ENCODE measurements at regions not wholly inside any gene's neighbourhood (a gene's known extent, or its start where the extent isn't known, plus 50 kb on each side); places are given as distances from the start of the nearest gene placed in this dataset.

DNA sequence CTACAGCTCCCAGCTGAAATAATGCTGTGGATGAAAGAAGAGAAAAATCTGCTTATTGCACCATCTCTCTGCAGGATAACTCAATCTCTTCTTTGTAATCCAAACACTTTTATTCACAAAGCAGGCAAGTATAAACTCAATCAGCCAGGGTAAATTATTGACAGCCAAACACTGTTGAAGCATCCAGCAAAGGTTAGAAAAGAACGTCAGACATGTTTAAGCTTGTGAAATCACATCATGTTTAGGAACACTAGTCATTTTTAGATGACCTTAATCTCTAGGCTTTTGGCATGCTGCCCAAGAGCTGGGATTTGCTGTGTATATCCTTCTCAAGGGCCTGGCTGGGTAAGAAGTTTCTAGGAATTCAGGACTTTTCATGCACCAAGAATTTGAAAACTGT, 1148.1 kb upstream of the FANCL start:
- H3K18ac ChIP-seq (ENCODE audit: extremely low read depth, low read length) = no peak overlapping the region
- H2AFZ ChIP-seq (ENCODE audit: low read length) = 0 out of 2 replicates have a peak overlapping the region, but pooled peaks have one; percentile 28
- no peak overlapping the region for H4K8ac ChIP-seq (ENCODE audit: extremely low read depth, insufficient read depth, low read length)
- no peaks in the 10 kb centered on the region for H3K9me3 ChIP-seq (ENCODE audit: insufficient read depth in 2 of 2, low read depth in 1 of 2, low read length in 1 of 2)
- H3K56ac ChIP-seq (replicated peaks; ENCODE audit: insufficient read length, low read depth, low read length) = no peak overlapping the region
- H3K4me3 ChIP-seq (ENCODE audit: extremely low read depth in 1 of 4, insufficient read depth in 2 of 4, low read depth in 3 of 4, low read length in 4 of 4) = no peak overlapping the region
- no peaks in the 10 kb centered on the region for H3K36me3 ChIP-seq (ENCODE audit: control insufficient read depth in 2 of 4, insufficient read depth in 4 of 4, low read length in 3 of 4)
- no peak overlapping the region for H3K23ac ChIP-seq (ENCODE audit: insufficient read length)
- H3K79me2 ChIP-seq (ENCODE audit: control insufficient read depth in 1 of 2, insufficient read depth in 2 of 2, low read length in 2 of 2) = no peaks in the 10 kb centered on the region
- H2BK15ac ChIP-seq (ENCODE audit: low read length) = no peak overlapping the region
- H3K4me1 ChIP-seq (replicated peaks in 1 of 4; ENCODE audit: control insufficient read depth in 3 of 4, insufficient read depth in 4 of 4, low read length in 3 of 4) = no peaks in the 10 kb centered on the region
- H3K9ac ChIP-seq (replicated peaks in 1 of 4; ENCODE audit: extremely low read depth in 1 of 4, low read depth in 3 of 4, low read length in 3 of 4) = no peak overlapping the region
- ChIA-PET CTCF (ENCODE audit: partially characterized antibody) (interaction anchor here (1.1 kb wide), 1 partner anchor 14 kb away, joined by 3 read pairs; no protein-coding TSS in a partner anchor), POLR2A (ENCODE audit: partially characterized antibody) (no interaction called here)
- no peaks in the 10 kb centered on the region for H3K27me3 ChIP-seq (replicated peaks in 1 of 4; ENCODE audit: control insufficient read depth in 3 of 4, extremely low read depth in 1 of 4, insufficient read depth in 3 of 4, low read length in 3 of 4)
- no peak overlapping the region for H3K4ac ChIP-seq (replicated peaks; ENCODE audit: insufficient read length, low read depth, low read length)
- no peak overlapping the region for H2BK20ac ChIP-seq (ENCODE audit: low read length)
- no peak overlapping the region for H2BK5ac ChIP-seq (ENCODE audit: low read depth, low read length)
- no peaks in the 10 kb centered on the region for H3K23me2 ChIP-seq (ENCODE audit: low read depth, low read length)
- no peak overlapping the region for H3K14ac ChIP-seq (ENCODE audit: insufficient read length)
- no peak overlapping the region for H2BK120ac ChIP-seq (replicated peaks; ENCODE audit: low read depth, low read length)
- no peak overlapping the region for H3K27ac ChIP-seq (ENCODE audit: low read depth, low read length)
- H3K4me2 ChIP-seq (ENCODE audit: insufficient read depth in 1 of 2, low read depth in 2 of 2, low read length in 2 of 2) = no peak overlapping the region
- no peak overlapping the region for H4K91ac ChIP-seq (replicated peaks; ENCODE audit: insufficient read length, low read length)
- DNase-seq (ENCODE audit: low read depth in 1 of 2, low spot score in 2 of 2) = no peak
- 93% methylated on average over 1 of the region's 1 CpG; no CpG with 5 or more reads in 1 of the 2 experiments for WGBS, 2 experiments (ENCODE audit: extremely low coverage in 1 of 2, insufficient coverage in 1 of 2, insufficient read length in 1 of 2, insufficient replicate concordance in 2 of 2, low coverage in 1 of 2, low lambda C conversion rate in 2 of 2, missing lambda C conversion rate in 1 of 2)
- H2BK12ac ChIP-seq (ENCODE audit: low read depth, low read length) = no peak overlapping the region
- H3K79me1 ChIP-seq (ENCODE audit: low read depth, low read length) = no peaks in the 10 kb centered on the region
- H4K20me1 ChIP-seq (replicated peaks in 1 of 2; ENCODE audit: control insufficient read depth in 1 of 2, insufficient read depth in 2 of 2, low read length in 2 of 2) = no peaks in the 10 kb centered on the region
- H2AK5ac ChIP-seq (ENCODE audit: low read depth, low read length) = no peak overlapping the region
- no peak for FAIRE-seq
- H4K5ac ChIP-seq (ENCODE audit: insufficient read length, low read depth, low read length) = no peak overlapping the region
- TF ChIP-seq BCL11A (IDR thresholded peaks at IDR 0.05; ENCODE audit: low read depth in 2 of 2, low read length in 2 of 2) (no peak), SRF (IDR thresholded peaks at IDR 0.05; ENCODE audit: low read depth, low read length) (no peak), RFX5 (IDR thresholded peaks at IDR 0.05; ENCODE audit: borderline replicate concordance, low read depth, low read length) (no peak), CTCF (IDR thresholded peaks at IDR 0.05; ENCODE audit: control extremely low read depth in 1 of 3, insufficient read depth in 1 of 3, low read depth in 1 of 3, low read length in 3 of 3) (no peak), RXRA (IDR thresholded peaks at IDR 0.05; ENCODE audit: insufficient read depth, low read depth, low read length) (no peak), SAP30 (IDR thresholded peaks at IDR 0.05; ENCODE audit: insufficient read depth, insufficient replicate concordance, low read length) (no peak), EGR1 (IDR thresholded peaks at IDR 0.05; ENCODE audit: borderline replicate concordance, low read depth, low read length) (no peak), TAF1 (IDR thresholded peaks at IDR 0.05; ENCODE audit: low read depth, low read length) (no peak), SP2 (IDR thresholded peaks at IDR 0.05; ENCODE audit: low read length) (no peak), EZH2 (IDR thresholded peaks at IDR 0.05; ENCODE audit: low read depth, low read length, severe bottlenecking) (no peak), TEAD4 (IDR thresholded peaks at IDR 0.05; ENCODE audit: low read depth, low read length) (no peak), CHD1 (IDR thresholded peaks at IDR 0.05; ENCODE audit: low read depth, low read length) (no peak), FOSL1 (IDR thresholded peaks at IDR 0.05; ENCODE audit: insufficient read depth, low read depth, low read length) (no peak)
